Activated CD4-positive, CD25-positive, alpha-beta regulatory T cell treated with anti-CD3 and anti-CD28 coated beads, Interleukin-2, amount 50 U/mL, for 24 hours (primary cell): ENCODE measurements at regions not wholly inside any gene's neighbourhood (a gene's known extent, or its start where the extent isn't known, plus 50 kb on each side); places are given as distances from the start of the nearest gene placed in this dataset.
A peak's percentile ranks its signal among the peaks of the same experiment; 100 is the strongest.
"Not testable (repeated sequence)": the region's sequence is repeated elsewhere in the genome, so short reads cannot be mapped to it uniquely, and the experiment has no call there.

ENCODE experiments used
- ATAC-seq, 2 donors: fragments of 150-1000 bp; cut with Tn5 transposase; one replicate each; pipeline ENCODE4 v1.10.0; 2021; ENCODE audit warnings: mild to moderate bottlenecking in 1 of 2, moderate library complexity in 1 of 2

DNA sequence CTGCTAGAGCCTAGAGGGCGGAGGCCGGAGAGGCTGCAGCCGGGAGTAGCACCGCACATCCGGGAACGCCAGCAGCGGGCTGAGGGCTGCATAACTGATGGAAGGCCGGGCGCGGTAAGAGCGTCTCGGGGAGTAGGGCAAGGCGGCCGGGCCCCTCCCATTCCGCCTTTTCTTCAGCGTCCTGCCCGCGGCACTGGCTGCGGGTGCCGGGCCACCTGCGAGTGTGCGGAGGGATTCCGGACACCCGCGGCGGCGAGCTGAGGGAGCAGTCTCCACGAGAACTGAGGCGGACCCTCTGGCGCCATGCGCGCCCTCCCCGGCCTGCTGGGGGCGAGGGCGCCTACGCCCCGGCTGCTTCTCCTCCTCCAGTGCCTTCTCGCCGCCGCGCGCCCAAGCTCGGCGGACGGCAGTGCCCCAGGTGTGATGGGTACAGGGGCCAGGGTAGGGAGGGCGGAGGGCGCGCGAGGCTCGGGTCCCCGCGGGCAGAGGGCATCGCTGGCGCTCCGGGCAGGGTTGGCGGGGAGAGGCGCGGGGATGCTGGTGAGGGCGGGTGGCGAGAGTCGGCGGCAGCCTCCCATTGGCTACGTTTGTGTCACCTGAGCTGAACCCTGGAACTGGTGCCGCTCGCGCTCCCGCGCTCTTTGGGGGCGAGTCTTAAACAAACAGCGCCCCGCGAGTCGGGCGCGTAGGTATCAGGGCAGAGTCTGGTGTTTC, 334.4 kb downstream of the SRGAP2C start:
- peak; percentile 93 for ATAC-seq

DNA sequence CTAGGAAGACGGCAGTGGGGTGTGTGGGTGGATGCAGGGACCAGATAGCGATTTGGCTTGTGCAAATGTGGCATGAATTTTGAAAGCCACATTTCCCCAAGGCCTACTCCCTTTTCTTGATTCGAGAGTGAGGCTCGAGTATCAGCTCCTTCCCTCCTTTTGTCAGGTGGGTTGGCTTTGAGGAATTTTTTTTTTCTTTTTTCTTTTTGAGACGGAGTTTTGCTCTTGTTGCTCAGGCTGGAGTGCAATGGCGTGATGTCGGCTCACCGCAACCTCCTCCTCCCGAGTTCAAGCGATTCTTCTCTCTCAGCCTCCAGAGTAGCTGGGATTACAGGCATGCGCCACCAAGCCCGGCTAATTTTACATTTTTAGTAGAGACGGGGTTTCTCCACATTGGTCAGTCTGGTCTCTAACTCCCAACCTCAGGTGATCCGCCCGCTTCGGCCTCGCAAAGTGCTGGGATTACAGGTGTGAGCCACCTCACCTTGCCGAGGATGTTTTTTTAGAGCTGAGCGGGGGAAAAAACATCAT, 335.0 kb downstream of the SRGAP2C start:
- not testable (repeated sequence) for ATAC-seq

DNA sequence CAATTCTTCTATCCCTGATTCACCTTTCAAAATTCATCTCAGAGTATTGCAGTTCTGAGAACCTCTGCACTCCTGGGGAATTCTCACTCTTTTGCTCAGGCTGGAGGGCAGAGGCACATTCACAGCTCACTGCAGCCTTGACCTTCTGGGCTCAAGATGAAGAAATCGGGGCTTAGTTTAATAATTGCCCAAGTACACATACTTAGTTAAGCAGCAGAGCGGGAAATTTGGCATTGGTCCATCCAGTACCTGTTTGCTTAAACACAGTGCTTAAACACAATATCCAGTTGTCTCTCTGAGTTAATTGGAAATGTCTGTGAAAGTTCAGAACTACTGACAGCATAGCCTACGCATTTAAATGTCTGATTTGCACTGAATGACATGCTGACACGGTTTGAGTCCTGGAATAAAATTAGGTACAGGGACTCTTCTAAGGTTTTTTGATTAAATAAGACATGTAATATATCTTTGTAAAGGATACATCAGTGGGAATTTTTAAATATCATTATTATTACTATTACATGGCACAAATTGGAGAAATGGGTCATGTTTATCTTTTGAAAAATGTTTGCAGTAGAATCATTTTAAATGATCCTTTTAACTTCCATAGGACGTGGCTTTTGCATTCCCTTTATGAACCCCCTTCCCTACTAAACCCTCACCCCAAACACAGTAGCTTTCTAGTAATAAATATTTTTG, 337.4 kb downstream of the SRGAP2C start:
- ATAC-seq, result no peak

DNA sequence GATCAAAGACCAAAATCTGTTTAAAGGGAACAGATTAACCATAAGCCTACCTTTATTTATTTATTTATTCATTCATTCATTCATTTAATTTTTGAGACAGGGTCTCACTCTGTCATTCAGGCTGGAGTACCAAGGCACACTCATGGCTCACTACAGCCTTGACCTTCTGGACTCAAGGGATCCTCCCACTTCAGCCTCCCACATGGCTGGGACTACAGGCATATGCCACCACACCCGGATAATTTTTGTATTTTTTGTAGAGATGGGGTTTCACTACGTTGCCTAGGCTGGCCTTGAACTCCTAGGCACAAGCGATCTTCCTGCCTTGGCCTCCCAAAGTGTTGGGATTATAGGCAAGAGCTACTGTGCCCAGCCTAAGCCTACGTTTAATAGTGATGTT, 338.3 kb downstream of the SRGAP2C start:
- not testable (repeated sequence) for ATAC-seq

DNA sequence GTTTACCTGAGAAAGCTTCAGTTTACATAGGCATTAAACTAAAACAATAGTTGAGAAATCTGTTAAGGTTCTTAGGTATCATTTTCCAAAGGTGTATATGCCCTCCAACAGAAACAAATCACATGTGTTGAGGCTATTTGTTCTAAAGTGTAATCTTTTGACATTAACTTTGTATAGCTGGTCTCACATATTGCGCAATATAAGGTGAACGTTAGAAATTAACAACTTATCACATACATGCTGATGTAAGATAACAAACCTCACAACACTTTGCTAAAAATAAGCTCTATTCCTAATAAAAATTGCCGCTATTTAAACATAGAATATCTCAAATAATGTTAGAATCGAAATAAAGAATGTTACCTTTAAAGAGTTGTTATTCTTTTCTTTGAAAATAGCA, 340.6 kb downstream of the SRGAP2C start:
- no peak for ATAC-seq

DNA sequence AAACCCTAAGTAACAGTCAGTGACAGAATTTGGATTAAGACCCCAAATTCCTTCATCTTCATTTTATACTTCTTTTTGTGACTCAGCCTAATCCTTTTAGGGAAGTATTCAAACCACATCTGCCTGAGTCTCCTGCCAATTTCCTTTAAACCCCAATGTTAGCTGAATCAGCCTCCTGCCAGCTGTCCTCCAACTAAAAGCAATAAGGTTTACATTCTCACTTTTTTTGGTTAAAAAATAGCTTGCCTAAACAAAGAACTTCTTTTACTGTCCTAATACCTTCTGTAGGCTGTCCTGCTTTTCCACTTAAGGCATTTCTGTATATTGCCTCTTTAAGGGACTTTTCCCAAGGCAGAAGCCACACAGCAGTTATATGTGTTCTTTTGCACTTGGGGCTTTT, 344.2 kb downstream of the SRGAP2C start:
- not testable (repeated sequence) for ATAC-seq

DNA sequence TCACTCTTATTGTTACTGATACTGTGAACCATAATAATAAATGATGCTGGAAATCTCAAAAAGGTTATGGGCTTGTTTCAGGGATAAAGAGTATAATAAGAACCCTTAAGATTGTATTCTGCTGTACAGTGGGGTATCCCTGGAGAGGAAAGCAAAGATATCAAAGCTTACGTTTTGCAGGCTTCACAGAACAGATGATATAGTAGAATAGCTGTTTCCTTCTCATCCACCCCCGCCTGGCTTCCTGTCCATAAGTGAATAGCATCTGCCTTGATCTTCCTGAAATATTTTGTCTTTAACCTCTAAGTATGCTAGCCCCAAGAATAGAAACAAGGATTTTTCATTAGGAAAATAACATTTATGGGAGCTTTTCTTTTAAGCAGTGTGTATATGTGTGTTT, 345.3 kb downstream of the SRGAP2C start:
- not testable (repeated sequence) for ATAC-seq

DNA sequence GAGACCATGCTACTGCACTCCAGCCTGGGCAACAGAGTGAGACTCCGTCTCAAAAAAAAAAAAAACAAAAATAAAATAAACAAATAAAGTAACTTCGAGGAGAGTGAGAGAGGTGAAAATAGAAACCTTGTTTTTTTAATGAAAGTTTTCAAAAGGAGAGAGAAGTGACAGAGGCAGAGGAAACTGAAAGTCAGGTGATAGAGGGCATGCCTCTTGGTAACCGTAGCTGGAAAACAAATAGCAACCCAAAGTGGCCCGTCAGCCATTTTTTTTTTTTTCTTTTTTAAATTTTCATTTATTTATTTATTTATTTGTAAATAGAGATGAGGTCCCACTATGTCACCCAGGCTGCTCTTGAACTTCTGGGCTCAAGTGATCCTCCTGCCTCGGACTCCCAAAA, 347.0 kb downstream of the SRGAP2C start:
- ATAC-seq, result not testable (repeated sequence)

DNA sequence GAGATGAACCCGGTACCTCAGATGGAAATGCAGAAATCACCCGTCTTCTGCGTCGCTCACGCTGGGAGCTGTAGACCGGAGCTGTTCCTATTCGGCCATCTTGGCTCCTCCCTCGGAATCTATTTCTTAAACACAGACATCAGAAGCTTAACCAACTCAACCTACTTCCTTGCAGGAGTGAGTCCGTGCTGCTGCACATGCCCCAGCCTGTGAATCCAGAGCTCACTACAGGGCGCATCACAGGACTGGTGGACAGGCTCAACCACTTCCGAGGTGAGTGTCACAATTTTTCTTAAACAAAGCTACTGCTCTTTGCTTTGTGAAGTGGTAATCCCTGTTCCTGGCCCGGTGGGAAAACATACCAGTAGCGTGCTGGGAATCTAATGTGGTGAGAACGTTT, 353.4 kb downstream of the SRGAP2C start:
- not testable (repeated sequence) for ATAC-seq

DNA sequence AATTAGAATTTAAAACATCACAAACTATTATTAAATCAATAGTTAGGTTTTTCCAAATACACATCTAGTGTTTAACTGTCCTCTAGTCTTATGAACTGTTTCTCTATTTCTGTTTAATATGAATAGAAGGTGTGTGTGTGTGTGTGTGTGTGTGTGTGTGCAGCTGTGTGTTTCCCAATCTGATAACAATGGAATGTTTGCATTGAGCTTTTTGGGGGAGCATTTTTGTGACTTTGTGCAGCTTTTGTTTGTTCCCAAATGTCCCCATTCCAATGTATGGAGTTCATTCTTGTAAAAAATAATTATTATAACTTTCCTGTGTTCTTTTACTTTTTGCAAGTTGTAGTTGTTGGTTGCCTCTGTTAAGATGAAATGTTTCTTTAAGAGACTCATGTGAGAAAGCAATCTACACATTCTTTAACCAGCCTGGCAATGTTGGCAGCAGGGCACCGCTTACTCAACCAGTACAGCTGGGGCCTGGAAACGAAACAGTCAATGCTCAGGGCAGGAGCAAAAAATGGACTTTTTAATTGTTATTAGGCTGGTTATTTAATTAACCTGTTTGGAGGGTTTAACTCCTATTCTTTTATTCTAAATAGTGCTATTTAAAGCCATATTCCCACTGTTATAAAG, 354.3 kb downstream of the SRGAP2C start:
- no peak for ATAC-seq

DNA sequence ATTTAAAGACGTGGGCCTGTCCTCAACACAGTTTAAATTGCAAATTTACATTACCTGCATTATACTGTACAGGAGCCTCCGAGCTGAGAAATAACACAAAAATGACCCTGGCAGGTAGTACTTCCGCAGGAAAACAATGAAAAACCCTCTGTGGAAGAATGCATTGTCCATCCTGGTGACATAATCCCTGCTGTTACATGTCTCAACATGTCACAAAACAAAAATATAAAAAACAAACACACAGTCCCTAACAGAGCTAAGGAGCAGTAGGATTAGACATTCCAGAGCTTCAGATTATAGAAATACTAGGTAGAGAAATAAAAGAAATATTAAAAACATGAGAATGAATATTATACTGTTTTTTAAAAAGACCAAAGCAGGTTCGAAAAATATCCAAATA, 359.2 kb downstream of the SRGAP2C start:
- not testable (repeated sequence) for ATAC-seq

DNA sequence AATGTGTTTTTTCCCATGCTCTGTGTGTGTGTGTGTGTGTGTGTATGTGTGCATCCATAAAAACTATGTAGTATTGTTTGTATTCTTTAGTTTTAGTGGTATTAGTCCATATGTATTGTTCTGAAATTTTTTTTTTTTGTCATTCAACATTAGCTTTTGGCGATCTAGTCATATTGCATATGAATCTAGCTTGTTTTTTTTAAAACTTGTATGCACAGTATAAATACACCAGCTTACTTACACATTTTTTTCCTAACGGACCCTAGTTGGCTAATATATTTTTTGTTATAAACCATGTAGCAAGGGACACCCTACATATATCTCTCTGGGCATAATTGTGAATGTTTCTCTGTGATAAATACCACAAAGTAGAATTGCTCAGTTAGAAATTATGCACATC, 359.7 kb downstream of the SRGAP2C start:
- ATAC-seq, result no peak

DNA sequence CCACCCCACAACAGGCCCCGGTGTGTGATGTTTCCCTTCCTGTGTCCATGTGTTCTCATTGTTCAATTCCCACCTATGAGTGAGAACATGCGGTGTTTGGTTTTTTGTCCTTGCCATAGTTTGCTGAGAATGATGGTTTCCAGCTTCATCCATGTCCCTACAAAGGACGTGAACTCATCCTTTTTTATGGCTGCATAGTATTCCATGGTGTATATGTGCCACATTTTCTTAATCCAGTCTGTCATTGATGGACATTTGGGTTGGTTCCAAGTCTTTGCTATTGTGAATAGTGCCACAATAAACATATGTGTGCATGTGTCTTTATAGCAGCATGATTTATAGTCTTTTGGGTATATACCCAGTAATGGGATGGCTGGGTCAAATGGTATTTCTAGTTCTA, 361.1 kb downstream of the SRGAP2C start:
- not testable (repeated sequence) for ATAC-seq

DNA sequence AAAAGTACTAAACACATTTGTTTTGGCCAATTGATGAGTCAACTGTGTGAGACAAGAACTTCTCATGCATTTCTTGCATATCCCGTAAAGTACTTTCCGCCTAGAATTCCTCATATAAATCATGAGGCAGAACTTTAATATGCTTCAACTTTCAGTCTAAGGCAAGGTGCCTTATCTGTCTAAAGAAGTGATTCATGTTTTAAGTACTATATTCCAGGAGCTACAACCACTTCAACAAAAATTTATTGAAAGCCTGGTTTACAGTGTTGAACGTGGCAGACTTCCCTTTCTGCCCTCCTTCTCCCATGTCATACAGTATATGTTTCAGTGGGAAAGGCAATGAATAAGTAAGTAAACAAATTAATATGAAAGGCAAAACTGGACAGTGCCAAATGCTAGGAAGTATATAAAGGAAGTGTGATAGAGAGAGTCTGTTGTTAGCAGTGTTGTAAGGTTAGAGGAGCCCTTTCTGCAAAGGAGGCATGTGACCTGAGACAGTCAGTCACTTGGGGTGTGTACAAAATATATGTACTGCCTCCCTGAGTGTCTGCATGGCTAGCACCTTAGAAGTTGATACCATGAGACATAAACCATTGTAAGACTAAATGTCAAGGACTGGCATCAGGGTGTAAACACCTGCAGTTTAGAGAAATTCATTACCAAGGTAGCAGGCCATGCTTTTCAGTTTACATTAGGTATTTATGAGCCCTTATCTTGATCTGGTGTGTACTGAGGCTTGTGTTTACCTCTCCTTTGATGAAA, 362.2 kb downstream of the SRGAP2C start:
- ATAC-seq, result no peak

DNA sequence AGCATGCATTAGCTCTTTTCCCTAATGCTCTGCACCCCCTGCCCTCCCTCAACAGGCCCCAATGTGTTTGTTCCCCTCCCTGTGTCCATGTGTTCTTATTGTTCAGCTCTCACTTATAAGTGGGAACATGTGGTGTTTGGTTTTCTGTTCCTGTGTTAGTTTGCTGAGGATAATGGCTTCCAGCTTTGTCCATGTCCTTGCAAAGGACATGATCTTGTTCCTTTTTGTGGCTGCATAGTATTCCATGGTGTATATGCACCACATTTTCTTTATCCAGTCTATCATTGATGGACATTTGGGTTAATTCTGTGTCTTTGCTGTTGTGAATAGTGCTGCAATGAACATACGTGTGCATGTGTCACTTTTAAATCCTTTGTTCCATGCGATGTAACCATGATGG, 363.0 kb downstream of the SRGAP2C start:
- not testable (repeated sequence) for ATAC-seq

DNA sequence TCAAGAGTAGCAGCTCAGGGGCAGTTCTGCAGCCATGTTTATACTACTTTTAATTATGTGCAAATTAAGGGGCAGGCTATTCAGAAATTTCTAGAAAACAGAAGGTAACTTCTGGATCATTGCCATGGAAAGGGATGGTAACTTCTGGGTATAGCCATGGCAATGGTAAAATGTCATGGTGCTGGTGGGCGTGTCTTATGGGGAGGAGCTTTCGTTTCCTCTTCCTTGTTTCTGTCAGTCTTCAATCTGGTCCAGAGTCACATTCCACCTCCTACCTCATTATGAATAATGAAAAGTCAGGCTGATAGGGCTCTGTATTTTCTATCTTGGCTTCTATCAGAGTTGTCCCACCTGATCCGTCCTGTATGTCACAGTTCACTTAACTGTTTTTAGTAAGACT, 366.0 kb downstream of the SRGAP2C start:
- ATAC-seq, result not testable (repeated sequence)

DNA sequence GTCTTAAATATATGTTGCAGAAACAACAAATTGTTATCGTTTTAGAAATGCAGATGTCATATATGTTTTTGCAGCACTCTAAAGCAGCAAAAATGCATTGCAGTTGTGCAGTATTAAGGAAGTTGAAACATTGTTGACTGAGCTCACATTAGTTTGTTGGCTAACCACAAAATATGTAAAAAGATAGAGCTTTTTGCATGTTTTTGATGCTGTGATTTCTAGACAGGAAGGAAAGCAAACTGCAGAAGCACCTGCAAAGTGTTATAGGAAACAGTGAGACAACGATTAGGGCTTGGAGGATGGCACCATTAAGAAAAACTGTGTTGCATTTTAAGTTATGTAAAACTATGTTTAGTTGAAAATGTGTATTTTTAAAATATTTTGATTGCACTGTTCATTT, 366.7 kb downstream of the SRGAP2C start:
- not testable (repeated sequence) for ATAC-seq

DNA sequence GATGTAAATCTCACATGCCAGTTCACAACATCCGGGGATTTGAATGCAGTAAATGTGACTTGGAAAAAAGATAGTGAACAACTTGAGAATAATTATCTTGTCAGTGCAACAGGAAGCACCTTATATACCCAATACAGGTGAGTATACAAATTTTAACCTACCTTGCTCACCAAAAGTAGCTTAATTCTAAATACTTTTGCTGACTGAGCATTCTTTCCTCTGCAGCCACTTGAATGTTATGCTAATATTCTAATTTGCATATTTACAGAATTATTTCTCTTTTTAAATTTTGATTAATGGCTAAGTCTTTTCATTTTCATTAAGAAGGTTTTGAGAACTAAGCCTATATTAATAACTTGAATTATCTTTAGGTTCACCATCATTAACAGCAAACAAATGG, 371.8 kb downstream of the SRGAP2C start:
- not testable (repeated sequence) for ATAC-seq

DNA sequence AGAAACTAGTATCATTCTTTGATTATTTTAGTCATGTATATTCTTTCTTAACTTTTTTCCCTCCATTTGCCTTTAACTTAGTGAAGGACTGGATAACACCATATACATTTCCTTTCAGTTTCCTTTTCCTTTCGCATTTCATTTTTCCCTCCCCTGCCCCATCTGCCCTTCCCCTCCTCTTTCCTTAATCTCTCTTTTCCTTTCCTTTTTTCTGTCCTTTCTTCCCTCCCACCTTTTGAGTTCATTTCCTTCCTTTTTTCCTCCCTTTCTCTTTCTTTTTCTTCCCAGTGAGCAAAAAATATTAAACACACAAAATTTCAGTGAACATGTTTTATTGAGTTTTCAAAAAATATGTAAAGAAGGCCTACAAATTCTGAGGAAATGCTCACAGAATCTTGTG, 373.3 kb downstream of the SRGAP2C start:
- ATAC-seq, result not testable (repeated sequence)

DNA sequence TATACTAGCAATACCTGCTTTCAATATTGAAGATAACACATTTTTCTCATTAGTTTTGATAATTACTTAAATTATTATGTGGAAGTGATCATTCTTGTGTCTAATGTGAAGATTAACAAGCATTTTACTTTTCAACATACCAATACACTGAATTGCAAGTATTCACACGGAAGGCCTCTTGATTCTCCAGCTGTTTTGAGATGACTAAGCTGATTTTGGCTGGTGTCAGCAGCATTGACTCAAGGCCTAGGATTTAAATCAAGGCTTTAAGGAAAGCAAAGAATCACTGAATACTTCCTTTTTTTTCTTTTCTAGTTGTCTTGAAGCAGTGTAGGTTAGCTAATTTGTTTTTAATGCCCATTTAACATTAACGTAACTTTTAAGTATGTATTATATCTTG, 373.7 kb downstream of the SRGAP2C start:
- ATAC-seq, result no peak

DNA sequence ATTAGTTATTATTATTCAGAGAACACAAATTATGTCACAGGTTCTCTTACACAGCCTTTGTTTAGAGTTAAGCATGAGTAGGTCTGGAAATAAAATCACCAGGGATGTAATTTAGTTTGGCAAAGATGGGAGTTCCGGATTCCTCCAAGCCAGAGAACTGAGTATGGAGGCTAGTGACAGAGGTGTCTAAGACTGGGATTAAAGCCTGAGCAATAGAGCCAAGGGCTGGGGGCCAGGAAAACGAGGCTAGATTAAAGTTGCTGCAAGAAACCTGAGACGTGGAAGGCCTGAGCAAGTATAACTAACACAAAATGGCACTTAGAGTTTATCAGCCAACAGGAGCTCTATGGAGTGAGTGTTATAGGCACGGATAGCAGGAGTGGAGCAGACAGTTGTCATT, 381.6 kb downstream of the SRGAP2C start:
- no peak for ATAC-seq

DNA sequence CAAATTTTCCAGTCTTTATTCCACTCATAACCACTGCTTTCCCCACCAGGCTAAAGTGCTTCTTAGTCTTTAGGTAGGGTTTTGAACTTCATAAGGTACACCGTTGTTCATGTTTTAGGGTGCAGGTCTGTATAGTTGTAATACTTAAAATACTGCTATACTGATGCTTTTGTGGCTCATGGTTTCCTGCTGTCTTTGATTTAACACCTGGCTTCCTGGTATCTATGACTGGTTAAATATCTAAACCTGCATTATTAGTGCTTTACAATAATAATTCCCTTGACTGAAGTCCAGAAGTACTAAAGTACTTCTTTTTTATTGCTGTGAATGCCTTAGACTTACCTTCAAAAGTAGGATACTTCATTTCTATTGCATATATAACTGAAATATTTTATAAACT, 384.7 kb downstream of the SRGAP2C start:
- ATAC-seq, result no peak
